ENCODE measurements at regions not wholly inside any gene's neighbourhood (a gene's known extent, or its start where the extent isn't known, plus 50 kb on each side); places are given as distances from the start of the nearest gene placed in this dataset.
"Not testable (repeated sequence)": the region's sequence is repeated elsewhere in the genome, so short reads cannot be mapped to it uniquely, and the experiment has no call there.

- no peak for DNase-seq (ENCODE audit: low spot score)
These were observed 204.8 kb upstream of the VCX start for GRCh38 chrX:7638078-7638710.

- DNase-seq (ENCODE audit: low spot score) = no peak
These were observed 205.9 kb upstream of the VCX start for GRCh38 chrX:7637066-7637465.

- DNase-seq (ENCODE audit: low spot score) = no peak
These were observed 207.4 kb upstream of the VCX start for GRCh38 chrX:7635604-7636003.

- DNase-seq (ENCODE audit: low spot score) = no peak
These were observed 222.4 kb upstream of the VCX start for GRCh38 chrX:7620560-7620959.

- no peak for DNase-seq (ENCODE audit: low spot score)
These were observed 225.0 kb upstream of the VCX start for GRCh38 chrX:7617994-7618393.

- no peak for DNase-seq (ENCODE audit: low spot score)
These were observed 228.4 kb upstream of the VCX start for GRCh38 chrX:7614616-7615015.

GRCh38 chrX:7608625-7609024, 234.3 kb upstream of the VCX start:
- not testable (repeated sequence) for DNase-seq (ENCODE audit: low spot score)

- DNase-seq (ENCODE audit: low spot score) = no peak
These were observed 236.8 kb upstream of the VCX start for GRCh38 chrX:7606039-7606652.

GRCh38 chrX:7603387-7603786, 239.6 kb upstream of the VCX start:
- no peak for DNase-seq (ENCODE audit: low spot score)

GRCh38 chrX:7596822-7597221, 246.1 kb upstream of the VCX start:
- DNase-seq (ENCODE audit: low spot score) = no peak

- DNase-seq (ENCODE audit: low spot score) = not testable (repeated sequence)
These were observed 249.6 kb upstream of the VCX start for GRCh38 chrX:7593370-7593769.

GRCh38 chrX:7586126-7586525, 256.8 kb upstream of the VCX start:
- no peak for DNase-seq (ENCODE audit: low spot score)

- DNase-seq (ENCODE audit: low spot score) = no peak
These were observed 260.8 kb upstream of the VCX start for GRCh38 chrX:7582191-7582590.

- no peak for DNase-seq (ENCODE audit: low spot score)
These were observed 262.8 kb upstream of the VCX start for GRCh38 chrX:7580127-7580526.

GRCh38 chrX:7574325-7574724, 268.6 kb upstream of the VCX start:
- DNase-seq (ENCODE audit: low spot score) = no peak

GRCh38 chrX:7570432-7571029, 272.4 kb upstream of the VCX start:
- no peak for DNase-seq (ENCODE audit: low spot score)

GRCh38 chrX:7568597-7568996, 274.4 kb upstream of the VCX start:
- no peak for DNase-seq (ENCODE audit: low spot score)

GRCh38 chrX:7568130-7568529, 274.8 kb upstream of the VCX start:
- no peak for DNase-seq (ENCODE audit: low spot score)

- DNase-seq (ENCODE audit: low spot score) = no peak
These were observed 290.2 kb upstream of the VCX start for GRCh38 chrX:7552760-7553159.

GRCh38 chrX:7546551-7547080, 296.4 kb upstream of the VCX start:
- no peak for DNase-seq (ENCODE audit: low spot score)

GRCh38 chrX:7545564-7545963, 297.4 kb upstream of the VCX start:
- DNase-seq (ENCODE audit: low spot score) = no peak

- no peak for DNase-seq (ENCODE audit: low spot score)
These were observed 300.2 kb upstream of the VCX start for GRCh38 chrX:7542587-7543380.

GRCh38 chrX:7522860-7523259, 320.1 kb upstream of the VCX start:
- DNase-seq (ENCODE audit: low spot score) = no peak

All from HuH-7 (cell line).